GM23248 (cell line): ENCODE measurements at regions not wholly inside any gene's neighbourhood (a gene's known extent, or its start where the extent isn't known, plus 50 kb on each side); places are given as distances from the start of the nearest gene placed in this dataset.
"Not testable (repeated sequence)": the region's sequence is repeated elsewhere in the genome, so short reads cannot be mapped to it uniquely, and the experiment has no call there.

ENCODE experiments used
- DNase-seq: peaks from one replicate; pipeline ENCODE4 v3.0.0-alpha.2; 2015
- H2AFZ ChIP-seq: fragments of 200-600 bp; sonication (generic); 2 replicates; pipeline ENCODE4 v1.6.1; 2016; ENCODE audit warnings: antibody characterized with exemption
- H3F3A ChIP-seq: fragments of 200-600 bp; sonication (generic); 2 replicates; pipeline ENCODE4 v1.6.1; 2016; ENCODE audit warnings: mild to moderate bottlenecking, antibody characterized with exemption, mixed run types; ENCODE audit not compliant: insufficient read depth
- H3K27ac ChIP-seq: fragments of 200-600 bp; sonication (generic); 2 replicates; pipeline ENCODE4 v1.5.1; 2016; ENCODE audit warnings: mild to moderate bottlenecking
- H3K27me3 ChIP-seq: fragments of 200-600 bp; sonication (generic); replicated peaks from 2 replicates; pipeline ENCODE4 v1.6.1; 2016; ENCODE audit warnings: mild to moderate bottlenecking; ENCODE audit not compliant: insufficient read depth
- H3K36me3 ChIP-seq: fragments of 200-600 bp; sonication (generic); 2 replicates; pipeline ENCODE4 v1.6.1; 2016; ENCODE audit warnings: low read depth, mild to moderate bottlenecking
- H3K4me1 ChIP-seq: fragments of 200-600 bp; sonication (generic); 2 replicates; pipeline ENCODE4 v1.6.1; 2016; ENCODE audit warnings: mild to moderate bottlenecking; ENCODE audit not compliant: insufficient read depth
- H3K4me2 ChIP-seq: fragments of 200-600 bp; sonication (generic); one replicate; pipeline ENCODE4 v1.6.1; 2016; ENCODE audit warnings: mild to moderate bottlenecking; ENCODE audit not compliant: unreplicated experiment
- H3K4me3 ChIP-seq: fragments of 200-600 bp; sonication (generic); 2 replicates; pipeline ENCODE4 v1.5.1; 2016; ENCODE audit warnings: mild to moderate bottlenecking
- H3K79me2 ChIP-seq: fragments of 200-600 bp; sonication (generic); 2 replicates; pipeline ENCODE4 v1.6.1; 2016; ENCODE audit warnings: mild to moderate bottlenecking; ENCODE audit not compliant: insufficient read depth
- H3K9ac ChIP-seq: fragments of 200-600 bp; sonication (generic); 2 replicates; pipeline ENCODE4 v1.6.1; 2016; ENCODE audit warnings: mild to moderate bottlenecking
- H3K9me2 ChIP-seq: fragments of 200-600 bp; sonication (generic); 2 replicates; pipeline ENCODE4 v1.6.1; 2016; ENCODE audit warnings: mixed run types, mild to moderate bottlenecking, moderate library complexity; ENCODE audit not compliant: insufficient read depth
- H3K9me3 ChIP-seq: fragments of 200-600 bp; sonication (generic); one replicate; pipeline ENCODE4 v1.6.1; 2017; ENCODE audit warnings: low read depth
- H4K20me1 ChIP-seq: fragments of 200-600 bp; sonication (generic); 2 replicates; pipeline ENCODE4 v1.6.0; 2016; ENCODE audit not compliant: insufficient read depth
- EZH2 ChIP-seq: fragments of 200-600 bp; sonication (generic); IDR thresholded peaks from 2 replicates; pipeline ENCODE4 v1.6.1; 2018; ENCODE audit warnings: antibody characterized with exemption, mild to moderate bottlenecking; ENCODE audit not compliant: insufficient read depth, poor library complexity, severe bottlenecking
- EZH2phosphoT487 ChIP-seq: fragments of 200-600 bp; sonication (generic); IDR thresholded peaks from 2 replicates; pipeline ENCODE4 v1.6.1; 2018; ENCODE audit warnings: antibody characterized with exemption, moderate library complexity, mild to moderate bottlenecking, low read depth; ENCODE audit not compliant: insufficient read depth
- WGBS, 2 experiments: methylation state at CpG; one replicate each; pipeline ENCODE4 v1.1.6; 2015 to 2017; ENCODE audit warnings: low lambda C conversion rate in 2 of 2, low coverage in 1 of 2; ENCODE audit errors: missing lambda C conversion rate in 2 of 2; 5-methylcytosine and 5-hydroxymethylcytosine counted together
- in situ Hi-C: fragments of 300-500 bp; cut with MboI; formaldehyde crosslinking; loops from 2 replicates; pipeline ENCODE4 v1.15.0; 2020

DNA sequence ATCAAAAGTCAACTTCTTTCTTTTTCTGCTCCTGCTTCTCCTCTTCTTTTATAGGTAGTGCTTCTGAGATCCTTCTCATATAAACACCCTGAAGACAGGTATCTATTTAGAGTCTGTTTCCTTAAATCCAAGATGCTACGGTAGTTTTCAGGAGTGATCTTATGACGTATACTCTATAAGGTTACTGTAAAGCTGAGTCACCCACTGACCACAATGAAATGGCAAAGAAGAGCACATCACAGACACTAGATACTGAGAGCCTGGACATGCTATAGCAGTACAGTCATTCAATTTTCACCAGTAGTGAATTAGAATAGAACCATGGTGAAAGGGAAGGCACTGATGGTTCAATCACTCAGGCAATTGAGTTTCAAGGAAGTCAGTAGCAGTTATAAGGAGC, 412.5 kb downstream of the ADAM29 start:
- no peak overlapping the region for H3K27ac ChIP-seq
- 32 to 49% methylated on average over 2 of the region's 2 CpGs for whole genome bisulfite sequencing, 2 experiments
- no peaks in the 10 kb centered on the region for H3K36me3 ChIP-seq
- DNase-seq, result peak; percentile 43
- H4K20me1 ChIP-seq, result no peaks in the 10 kb centered on the region
- no peaks in the 10 kb centered on the region for H3K9me2 ChIP-seq
- H3K79me2 ChIP-seq, result no peaks in the 10 kb centered on the region
- in situ Hi-C loops, result no loop called here
- no peaks in the 10 kb centered on the region for H3K4me1 ChIP-seq
- TF ChIP-seq EZH2phosphoT487, result no peak
- TF ChIP-seq EZH2, result no peak
- no peaks in the 10 kb centered on the region for H3K27me3 ChIP-seq
- H2AFZ ChIP-seq, result no peak overlapping the region
- no peaks in the 10 kb centered on the region for H3F3A ChIP-seq
- H3K4me3 ChIP-seq, result no peak overlapping the region
- H3K9ac ChIP-seq, result no peak overlapping the region
- H3K9me3 ChIP-seq, result no peaks in the 10 kb centered on the region
- H3K4me2 ChIP-seq, result no peak overlapping the region

DNA sequence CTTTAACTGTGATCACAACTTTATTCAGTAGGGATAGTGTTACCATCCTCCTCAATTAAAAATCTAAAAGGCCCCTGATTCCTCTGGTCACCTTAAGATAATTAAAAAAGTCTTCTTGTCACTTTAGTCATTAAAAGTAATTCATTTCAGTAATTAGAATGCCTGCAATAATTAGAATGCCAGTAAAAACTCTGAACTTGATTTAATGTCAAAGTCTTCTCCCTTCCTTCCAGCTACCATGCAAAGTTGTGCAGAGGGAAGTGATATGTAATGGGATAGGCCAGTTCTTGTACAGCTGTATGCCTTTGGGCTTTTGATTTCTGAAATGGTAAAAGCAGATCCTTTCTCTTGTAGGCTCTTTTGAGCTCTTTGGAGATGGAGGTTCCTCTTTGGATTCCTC, 417.2 kb downstream of the ADAM29 start:
- H3K4me2 ChIP-seq, result no peak overlapping the region
- no peaks in the 10 kb centered on the region for H3K79me2 ChIP-seq
- no peak for DNase-seq
- no peak overlapping the region for H2AFZ ChIP-seq
- H3K9me2 ChIP-seq, result no peaks in the 10 kb centered on the region
- H4K20me1 ChIP-seq, result no peaks in the 10 kb centered on the region
- H3K4me3 ChIP-seq, result no peak overlapping the region
- H3K27me3 ChIP-seq, result no peaks in the 10 kb centered on the region
- in situ Hi-C loops, result no loop called here
- H3F3A ChIP-seq, result no peaks in the 10 kb centered on the region
- H3K27ac ChIP-seq, result no peak overlapping the region
- no peaks in the 10 kb centered on the region for H3K36me3 ChIP-seq
- no peaks in the 10 kb centered on the region for H3K4me1 ChIP-seq
- H3K9me3 ChIP-seq, result no peaks in the 10 kb centered on the region
- no peak for TF ChIP-seq EZH2
- TF ChIP-seq EZH2phosphoT487, result no peak
- no peak overlapping the region for H3K9ac ChIP-seq

DNA sequence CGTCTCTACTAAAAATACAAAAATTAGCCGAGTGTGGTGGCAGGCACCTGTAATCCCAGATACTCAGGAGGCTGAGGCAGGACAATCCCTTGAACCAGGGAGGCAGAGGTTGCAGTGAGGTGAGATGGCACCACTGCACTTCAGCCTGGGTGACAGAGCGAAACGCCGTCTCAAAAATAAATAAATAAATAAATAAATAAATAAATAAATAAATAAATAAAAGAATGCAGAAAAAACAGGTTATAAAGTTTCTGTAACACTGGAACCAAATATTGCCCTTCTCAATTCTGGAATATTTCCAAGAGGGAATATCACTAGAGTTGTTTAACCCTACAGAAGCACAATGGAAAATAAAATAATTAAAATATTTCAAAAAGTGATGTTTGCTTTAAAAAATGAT, 418.4 kb downstream of the ADAM29 start:
- H4K20me1 ChIP-seq, H3K4me3 ChIP-seq, H3K9me3 ChIP-seq, H3K9ac ChIP-seq, in situ Hi-C loops, H3K9me2 ChIP-seq, H3F3A ChIP-seq, DNase-seq, H3K36me3 ChIP-seq, H2AFZ ChIP-seq, H3K27me3 ChIP-seq, H3K4me2 ChIP-seq, H3K79me2 ChIP-seq, H3K27ac ChIP-seq, H3K4me1 ChIP-seq: not testable (repeated sequence)
- 51 to 58% methylated on average over 5 of the region's 5 CpGs for whole genome bisulfite sequencing, 2 experiments

DNA sequence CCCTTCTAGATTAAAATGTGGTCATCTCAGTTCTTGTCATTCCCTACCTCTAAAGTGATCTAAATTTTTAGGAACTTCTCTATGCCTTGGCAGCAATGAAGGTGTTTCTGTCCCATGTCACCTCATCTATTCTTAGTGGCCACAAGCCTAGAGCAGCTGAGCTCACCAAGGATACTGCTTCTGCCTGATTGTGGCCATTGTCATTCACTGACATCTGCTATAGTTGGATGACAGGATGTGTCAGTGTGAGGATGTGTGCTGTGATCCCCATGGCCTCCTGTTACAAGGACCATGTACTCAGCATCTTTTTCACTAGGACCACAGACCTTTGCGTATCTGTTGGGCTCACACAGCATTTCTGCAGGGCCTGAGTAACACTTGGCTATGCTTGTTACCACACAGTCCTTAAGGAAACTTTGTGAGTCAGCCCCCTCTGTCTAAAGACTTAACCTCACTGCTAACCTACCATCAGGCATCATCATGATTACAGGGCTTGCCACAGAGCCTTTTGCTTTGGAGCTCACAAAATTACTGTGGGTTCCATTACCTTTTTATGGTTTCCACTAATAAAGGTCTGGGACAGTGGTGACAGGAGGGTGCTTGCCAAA, 421.0 kb downstream of the ADAM29 start:
- in situ Hi-C loops, result no loop called here
- Histone ChIP-seq H3K9me2 (no peaks in the 10 kb centered on the region), H3K79me2 (no peaks in the 10 kb centered on the region), H3K9ac (no peak overlapping the region), H4K20me1 (no peaks in the 10 kb centered on the region), H3K36me3 (no peaks in the 10 kb centered on the region), H3K4me1 (no peaks in the 10 kb centered on the region), H3K4me3 (no peak overlapping the region), H3K27me3 (no peaks in the 10 kb centered on the region), H3K9me3 (no peaks in the 10 kb centered on the region), H3K27ac (no peak overlapping the region), H2AFZ (no peak overlapping the region), H3K4me2 (no peak overlapping the region), H3F3A (no peaks in the 10 kb centered on the region)
- 6 to 8% methylated on average over 1 of the region's 1 CpG for WGBS, 2 experiments
- peak; percentile 73 for DNase-seq
- TF ChIP-seq EZH2, result no peak
- no peak for TF ChIP-seq EZH2phosphoT487

DNA sequence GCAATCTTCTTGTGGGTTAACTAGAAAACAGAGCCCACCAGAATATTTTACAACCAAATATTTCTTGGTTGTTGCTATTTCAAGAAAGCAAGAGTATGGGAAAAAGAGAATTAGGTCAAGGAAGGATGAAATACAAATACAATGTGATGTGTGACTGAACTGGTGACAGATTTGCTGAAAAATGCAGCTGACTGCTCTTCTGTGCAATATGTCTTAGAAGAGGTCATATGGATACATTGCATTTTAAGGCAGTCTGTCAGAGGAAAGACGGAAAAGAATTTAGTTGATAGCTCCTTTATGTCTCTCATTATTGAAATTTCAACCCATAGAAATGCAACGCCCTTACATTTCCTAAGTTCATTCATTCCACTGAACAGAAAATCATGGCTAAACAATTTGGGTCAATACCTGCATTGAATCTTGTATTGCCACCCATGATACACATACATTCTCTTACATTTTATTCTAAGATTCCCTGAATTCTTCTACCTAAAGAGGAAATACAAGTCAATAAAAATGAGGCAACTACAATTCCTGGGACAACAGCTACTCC, 423.1 kb downstream of the ADAM29 start:
- H3K27ac ChIP-seq, result no peak overlapping the region
- H2AFZ ChIP-seq, result no peak overlapping the region
- H3F3A ChIP-seq, result no peaks in the 10 kb centered on the region
- no peak for TF ChIP-seq EZH2phosphoT487
- TF ChIP-seq EZH2, result no peak
- WGBS, 2 experiments, result 5 to 15% methylated on average over 2 of the region's 2 CpGs
- no peaks in the 10 kb centered on the region for H3K79me2 ChIP-seq
- H3K9me2 ChIP-seq, result no peaks in the 10 kb centered on the region
- H3K36me3 ChIP-seq, result no peaks in the 10 kb centered on the region
- no peak overlapping the region for H3K4me3 ChIP-seq
- H3K4me2 ChIP-seq, result no peak overlapping the region
- no peaks in the 10 kb centered on the region for H4K20me1 ChIP-seq
- in situ Hi-C loops, result no loop called here
- no peak overlapping the region for H3K9ac ChIP-seq
- no peaks in the 10 kb centered on the region for H3K4me1 ChIP-seq
- no peak for DNase-seq
- no peaks in the 10 kb centered on the region for H3K9me3 ChIP-seq
- no peaks in the 10 kb centered on the region for H3K27me3 ChIP-seq
